ENCODE measurements at regions not wholly inside any gene's neighbourhood (a gene's known extent, or its start where the extent isn't known, plus 50 kb on each side); places are given as distances from the start of the nearest gene placed in this dataset.

DNA sequence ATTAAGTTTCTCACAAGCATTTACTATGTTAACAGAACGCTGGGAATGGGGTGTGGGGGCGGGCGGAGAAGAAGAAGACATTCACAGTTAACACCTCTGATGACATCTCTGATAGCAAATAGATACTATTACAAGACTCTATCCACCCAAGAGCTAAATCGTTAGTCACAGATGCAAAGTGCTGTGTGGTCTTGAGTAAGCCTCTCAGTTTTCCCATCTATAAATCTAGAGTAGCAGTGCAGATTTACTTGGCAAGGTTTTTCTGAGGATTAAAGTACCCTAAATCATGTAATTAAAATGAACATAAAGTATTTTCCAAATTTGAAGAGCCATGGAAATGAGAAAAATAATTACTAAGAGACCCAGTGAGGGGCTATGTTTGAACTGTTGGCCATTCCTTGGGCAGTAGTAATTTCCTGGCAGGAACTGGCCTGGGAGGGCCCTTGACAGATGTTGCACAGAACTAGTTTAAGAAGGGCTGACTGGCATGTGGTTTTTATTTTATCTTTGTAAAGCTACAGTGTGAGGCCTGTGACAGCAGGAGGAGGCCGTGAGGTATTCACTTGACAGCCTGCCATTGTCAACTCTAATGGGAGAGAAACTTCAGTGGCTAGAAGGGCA, 58.7 kb upstream of the APOBEC4 start:
- peak; percentile 76 for DNase-seq (ENCODE audit: low spot score)

DNA sequence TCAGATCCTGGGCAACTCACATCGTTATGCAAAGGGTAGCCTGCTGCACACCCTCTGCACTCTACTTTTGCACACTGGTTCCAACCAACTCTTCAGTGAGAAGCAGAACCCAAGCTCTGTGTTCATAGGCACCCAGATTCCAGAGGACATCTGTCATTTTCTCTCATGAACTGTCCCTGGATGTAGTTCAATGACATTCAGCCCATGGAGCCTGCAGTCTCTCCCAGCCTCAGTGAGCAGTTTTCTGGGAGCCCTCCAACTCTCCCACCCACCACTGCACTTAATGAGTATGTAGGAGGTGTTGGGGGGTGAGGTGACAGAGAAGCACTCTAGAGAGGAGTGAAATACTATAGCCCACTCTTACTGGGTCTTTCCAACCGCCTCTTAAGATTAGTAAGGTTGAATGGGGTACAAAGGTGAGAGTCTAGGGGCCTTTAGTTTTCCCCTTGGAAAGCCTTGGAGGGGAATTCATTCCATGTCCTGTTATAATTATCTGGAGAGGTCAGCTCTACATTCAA, 58.1 kb upstream of the APOBEC4 start:
- DNase-seq (ENCODE audit: low spot score): no peak

DNA sequence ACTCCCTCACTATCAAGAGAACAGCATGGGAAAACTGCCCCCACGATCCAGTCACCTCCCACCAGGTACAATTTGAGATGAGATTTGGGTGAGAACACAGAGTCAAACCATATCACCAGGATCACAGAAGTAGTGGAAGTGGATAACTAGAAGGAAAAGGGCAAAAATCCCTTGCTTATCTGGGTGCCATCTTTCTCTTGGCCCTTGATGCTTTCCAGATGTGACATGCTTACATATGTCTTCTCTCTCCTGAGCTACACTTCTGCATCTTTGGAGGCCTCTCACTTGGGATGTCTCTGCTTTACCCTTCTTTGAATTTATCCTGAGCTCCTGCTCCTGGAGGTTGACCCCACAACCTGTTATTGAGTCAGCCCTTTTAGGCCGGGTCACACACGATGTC, 57.6 kb upstream of the APOBEC4 start:
- no peak for DNase-seq (ENCODE audit: low spot score)

DNA sequence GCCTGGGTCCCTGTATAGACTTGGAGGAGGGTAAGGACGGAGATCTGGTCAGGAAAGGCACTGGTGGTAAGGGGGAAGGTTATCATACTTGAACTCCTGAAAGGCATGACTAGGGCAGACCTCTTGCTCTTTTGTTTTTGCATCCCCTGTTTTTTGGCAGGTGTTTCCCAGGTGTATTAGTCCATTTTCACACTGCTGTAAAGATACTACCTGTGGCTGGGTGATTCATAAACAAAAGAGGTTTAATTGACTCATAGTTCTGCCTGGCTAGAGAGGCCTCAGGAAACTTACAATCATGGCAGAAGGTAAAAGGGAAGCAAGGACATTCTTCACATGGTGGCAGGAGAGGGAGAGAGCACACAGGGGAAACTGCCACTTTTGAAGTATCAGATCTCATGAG, 57.2 kb upstream of the APOBEC4 start:
- no peak for DNase-seq (ENCODE audit: low spot score)

DNA sequence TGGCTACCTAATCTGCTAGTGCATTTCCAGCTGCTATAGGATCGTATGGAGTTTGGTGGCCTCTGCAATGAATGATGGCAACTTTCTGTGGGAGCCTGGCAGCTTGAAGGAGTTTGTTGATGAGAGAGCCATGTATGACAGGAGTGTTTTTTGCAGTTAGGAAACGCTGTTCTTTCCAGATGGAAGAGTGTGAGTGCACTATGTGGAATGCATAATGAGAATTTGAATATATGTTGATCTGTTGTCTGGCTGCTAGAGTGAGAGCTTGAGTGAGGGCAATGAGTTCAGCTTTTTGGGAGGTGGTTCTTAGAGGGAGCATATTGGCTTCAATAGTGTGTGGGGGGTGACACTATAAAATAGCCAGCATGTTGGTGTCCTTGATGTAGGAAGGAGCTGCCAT, 51.0 kb upstream of the APOBEC4 start:
- DNase-seq (ENCODE audit: low spot score): no peak

All from umbilical cord (tissue), 1 donor.